HG03442 (cell line): ENCODE measurements at regions not wholly inside any gene's neighbourhood (a gene's known extent, or its start where the extent isn't known, plus 50 kb on each side); places are given as distances from the start of the nearest gene placed in this dataset.

Experiments used
- ATAC-seq: cut with Tn5 transposase; IDR thresholded peaks from one replicate; pipeline ENCODE4 v1.9.1; 2021; ENCODE audit warnings: mild to moderate bottlenecking, moderate library complexity; ENCODE audit not compliant: unreplicated experiment

GRCh38 chr5:38207343-38207742, 51.0 kb upstream of the EGFLAM start:
- no peak for ATAC-seq

GRCh38 chr5:38202741-38203140, 55.6 kb upstream of the EGFLAM start:
- ATAC-seq = no peak

- ATAC-seq = no peak
Observed at GRCh38 chr5:38200872-38201557, 57.3 kb upstream of the EGFLAM start.

GRCh38 chr5:38197118-38197517, 61.2 kb upstream of the EGFLAM start:
- ATAC-seq = no peak

GRCh38 chr5:38193015-38193581, 65.3 kb upstream of the EGFLAM start:
- peak; percentile 75 for ATAC-seq

- no peak for ATAC-seq
Observed at GRCh38 chr5:38191693-38192092, 66.7 kb upstream of the EGFLAM start.

- ATAC-seq = no peak
Observed at GRCh38 chr5:38190111-38190510, 68.2 kb upstream of the EGFLAM start.

GRCh38 chr5:38189081-38189504, 69.3 kb upstream of the EGFLAM start:
- no peak for ATAC-seq

- no peak for ATAC-seq
Observed at GRCh38 chr5:38188591-38188990, 69.8 kb upstream of the EGFLAM start.

GRCh38 chr5:38187532-38187931, 70.8 kb upstream of the EGFLAM start:
- no peak for ATAC-seq

- ATAC-seq = no peak
Observed at GRCh38 chr5:38184627-38185026, 73.7 kb upstream of the EGFLAM start.

- ATAC-seq = no peak
Observed at GRCh38 chr5:38182991-38183390, 75.4 kb upstream of the EGFLAM start.

- no peak for ATAC-seq
Observed at GRCh38 chr5:38168029-38168428, 90.3 kb upstream of the EGFLAM start.

GRCh38 chr5:38167562-38167996, 90.8 kb upstream of the EGFLAM start:
- no peak for ATAC-seq

- no peak for ATAC-seq
Observed at GRCh38 chr5:38166832-38167231, 91.5 kb upstream of the EGFLAM start.

GRCh38 chr5:38165435-38165834, 92.9 kb upstream of the EGFLAM start:
- no peak for ATAC-seq

- no peak for ATAC-seq
Observed at GRCh38 chr5:38164776-38165399, 93.5 kb upstream of the EGFLAM start.

GRCh38 chr5:38163636-38164237, 94.6 kb upstream of the EGFLAM start:
- no peak for ATAC-seq

GRCh38 chr5:38162625-38163024, 95.7 kb upstream of the EGFLAM start:
- ATAC-seq = no peak

GRCh38 chr5:38157024-38157423, 101.3 kb upstream of the EGFLAM start:
- no peak for ATAC-seq

- ATAC-seq = no peak
Observed at GRCh38 chr5:38154615-38155204, 103.6 kb upstream of the EGFLAM start.

- no peak for ATAC-seq
Observed at GRCh38 chr5:38151878-38152277, 106.5 kb upstream of the EGFLAM start.
